Small intestine (tissue), 7 donors: ENCODE measurements at regions not wholly inside any gene's neighbourhood (a gene's known extent, or its start where the extent isn't known, plus 50 kb on each side); places are given as distances from the start of the nearest gene placed in this dataset.
A peak's percentile ranks its signal among the peaks of the same experiment; 100 is the strongest.
"Not testable (repeated sequence)": the region's sequence is repeated elsewhere in the genome, so short reads cannot be mapped to it uniquely, and the experiment has no call there.

Experiments used
- DNase-seq, 2 donors: peaks; one replicate each; pipeline versions ENCODE4 v3.0.0 to v3.0.0-alpha.2; 2013
- FAIRE-seq: peaks from 2 replicates; lab custom pipeline; 2012; peaks lifted over from hg19 to GRCh38; lab: Jason Lieb, UNC
- H3K27ac ChIP-seq, 3 donors: one replicate each; pipeline ENCODE4 v1.5.1; 2013; ENCODE audit warnings: low read length in 2 of 3, mild to moderate bottlenecking in 2 of 3, control low read depth in 1 of 3, inconsistent platforms in 1 of 3, low read depth in 1 of 3, moderate library complexity in 1 of 3
- H3K27me3 ChIP-seq, 3 donors: one replicate each; pipeline ENCODE4 v1.6.1; 2013; ENCODE audit warnings: low read length in 3 of 3, inconsistent platforms in 1 of 3; ENCODE audit not compliant: control insufficient read depth in 3 of 3, insufficient read depth in 3 of 3
- H3K36me3 ChIP-seq, 3 donors: one replicate each; pipeline ENCODE4 v1.6.1; 2013; ENCODE audit warnings: low read length in 3 of 3, inconsistent platforms in 1 of 3, low read depth in 1 of 3, mild to moderate bottlenecking in 1 of 3, moderate library complexity in 1 of 3; ENCODE audit not compliant: control insufficient read depth in 3 of 3, insufficient read depth in 2 of 3
- H3K4me1 ChIP-seq, 3 donors: one replicate each; pipeline ENCODE4 v1.6.1; 2013; ENCODE audit warnings: low read length in 2 of 3, inconsistent platforms in 1 of 3, low read depth in 1 of 3, mild to moderate bottlenecking in 1 of 3, moderate library complexity in 1 of 3; ENCODE audit not compliant: control insufficient read depth in 3 of 3, insufficient read depth in 2 of 3
- H3K4me3 ChIP-seq, 3 donors: one replicate each; pipeline ENCODE4 v1.5.1; 2013; ENCODE audit warnings: low read length in 3 of 3, control low read depth in 1 of 3, inconsistent platforms in 1 of 3, low read depth in 1 of 3, mild to moderate bottlenecking in 1 of 3, moderate library complexity in 1 of 3
- H3K9me3 ChIP-seq, 2 donors: one replicate each; pipeline ENCODE4 v1.6.1; 2013; ENCODE audit warnings: low read depth in 1 of 2, low read length in 1 of 2; ENCODE audit not compliant: control insufficient read depth in 2 of 2, insufficient read depth in 1 of 2
- WGBS, 3 donors: extraction: QIAGEN DNeasy Blood & Tissue Kit; methylation state at CpG; one replicate each; pipeline ENCODE4 v1.1.7; 2013; 5-methylcytosine and 5-hydroxymethylcytosine counted together
- donor health status: healthy with polysubstance abuse.
- donor health status: control.
- donor health status: control.
- donor health status: Bipolar disorder and iron deficiency.
- donor health status: healthy.

DNA sequence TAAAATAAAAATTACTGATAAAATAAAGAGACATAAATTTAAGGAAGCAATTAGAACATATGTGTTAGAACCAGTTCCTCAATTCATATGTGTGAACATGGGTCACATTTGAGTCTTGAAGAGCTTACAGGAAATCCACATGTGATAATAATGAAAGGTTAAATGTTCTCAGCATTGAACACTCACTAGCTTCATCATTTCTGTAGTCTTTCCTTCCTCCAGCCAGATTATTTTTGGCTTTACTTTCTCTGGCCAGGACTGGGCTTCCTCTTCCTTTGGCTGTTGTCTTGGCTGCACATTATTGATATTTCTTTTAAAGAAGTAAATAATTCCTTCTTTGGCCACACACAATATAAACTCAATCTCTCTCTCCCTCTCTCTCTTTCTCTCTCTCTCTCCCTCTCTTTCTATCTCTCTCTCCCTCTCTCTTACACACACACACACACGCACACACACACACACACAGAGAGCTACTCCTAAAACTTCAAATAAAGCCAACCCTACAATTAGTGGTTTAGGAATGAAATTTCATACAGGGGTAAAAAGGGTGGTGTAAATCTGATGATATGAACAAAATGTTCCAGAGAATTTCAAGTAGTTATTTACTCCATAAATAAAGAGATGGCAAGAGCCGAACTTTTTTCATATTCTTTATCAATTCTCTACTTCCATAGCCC lies 171.2 kb downstream of the REEP3 start:
- WGBS, 3 donors, result 54 to 73% (median 73%) methylated on average over 2 of the region's 2 CpGs
- H3K27ac ChIP-seq, result no peak overlapping the region
- FAIRE-seq (no peak), DNase-seq (no peak)
- H3K4me3 ChIP-seq, result no peak overlapping the region
- H3K4me1 ChIP-seq, result no peaks in the 10 kb centered on the region
- peaks cover 0 to 9% of the 10 kb centered on the region in 2 donors for H3K9me3 ChIP-seq
- no peaks in the 10 kb centered on the region for H3K27me3 ChIP-seq
- no peaks in the 10 kb centered on the region for H3K36me3 ChIP-seq

DNA sequence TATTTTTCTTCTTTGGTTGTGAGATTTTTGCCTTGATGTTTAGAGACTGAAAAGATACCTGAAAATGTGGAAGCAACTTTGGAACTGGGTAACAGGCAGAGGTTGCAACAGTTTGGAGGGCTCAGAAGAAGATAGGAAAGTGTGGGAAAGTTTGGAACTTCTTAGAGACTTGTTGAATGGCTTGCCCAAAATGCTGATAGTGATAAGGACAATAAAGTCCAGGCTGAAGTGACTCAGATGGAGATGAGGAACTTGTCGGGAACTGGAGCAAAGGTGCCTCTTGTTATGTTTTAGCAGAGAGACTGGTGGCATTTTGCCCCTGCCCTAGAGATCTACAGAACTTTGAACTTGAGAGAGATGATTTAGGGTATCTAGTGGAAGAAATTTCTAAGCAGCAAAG lies 171.8 kb downstream of the REEP3 start:
- WGBS, 3 donors, result 7 to 52% (median 33%) methylated on average over 1 of the region's 1 CpG
- not testable (repeated sequence) for FAIRE-seq
- peak overlapping the region in 1 of 3 donors; percentile 38 for H3K27ac ChIP-seq

DNA sequence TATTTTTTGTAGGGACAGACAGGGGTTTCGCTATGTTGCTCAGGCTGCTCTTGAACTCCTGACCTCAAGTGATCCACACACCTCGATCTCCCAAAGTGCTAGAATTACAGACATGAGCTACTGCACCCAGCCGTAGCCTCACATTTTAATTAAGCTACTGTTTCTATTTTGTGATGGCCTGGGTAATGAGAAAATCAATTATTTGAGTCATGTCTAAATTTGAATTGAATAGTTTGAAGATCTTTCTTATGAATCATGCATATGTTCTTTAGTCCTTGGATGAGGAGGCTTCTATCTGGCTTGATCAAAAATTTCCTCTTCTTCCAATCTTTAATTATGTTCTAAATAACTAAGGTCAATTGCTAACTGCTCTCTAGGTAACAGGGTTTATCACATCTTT lies 175.0 kb downstream of the REEP3 start:
- DNase-seq (no peak), FAIRE-seq (no peak)
- no peak overlapping the region for H3K4me3 ChIP-seq
- H3K9me3 ChIP-seq, result peaks cover 0 to 9% of the 10 kb centered on the region in 2 donors
- no peak overlapping the region for H3K27ac ChIP-seq
- no peaks in the 10 kb centered on the region for H3K4me1 ChIP-seq
- WGBS, 3 donors, result 91 to 94% (median 93%) methylated on average over 3 of the region's 3 CpGs
- no peaks in the 10 kb centered on the region for H3K36me3 ChIP-seq
- no peaks in the 10 kb centered on the region for H3K27me3 ChIP-seq

More for the DNA sequence above, 171.8 kb downstream of the REEP3 start:
- H3K36me3 ChIP-seq, H3K27me3 ChIP-seq, H3K9me3 ChIP-seq, H3K4me1 ChIP-seq, H3K4me3 ChIP-seq: not testable (repeated sequence)
- DNase-seq, result peak in 1 of 2 donors; percentile 70

DNA sequence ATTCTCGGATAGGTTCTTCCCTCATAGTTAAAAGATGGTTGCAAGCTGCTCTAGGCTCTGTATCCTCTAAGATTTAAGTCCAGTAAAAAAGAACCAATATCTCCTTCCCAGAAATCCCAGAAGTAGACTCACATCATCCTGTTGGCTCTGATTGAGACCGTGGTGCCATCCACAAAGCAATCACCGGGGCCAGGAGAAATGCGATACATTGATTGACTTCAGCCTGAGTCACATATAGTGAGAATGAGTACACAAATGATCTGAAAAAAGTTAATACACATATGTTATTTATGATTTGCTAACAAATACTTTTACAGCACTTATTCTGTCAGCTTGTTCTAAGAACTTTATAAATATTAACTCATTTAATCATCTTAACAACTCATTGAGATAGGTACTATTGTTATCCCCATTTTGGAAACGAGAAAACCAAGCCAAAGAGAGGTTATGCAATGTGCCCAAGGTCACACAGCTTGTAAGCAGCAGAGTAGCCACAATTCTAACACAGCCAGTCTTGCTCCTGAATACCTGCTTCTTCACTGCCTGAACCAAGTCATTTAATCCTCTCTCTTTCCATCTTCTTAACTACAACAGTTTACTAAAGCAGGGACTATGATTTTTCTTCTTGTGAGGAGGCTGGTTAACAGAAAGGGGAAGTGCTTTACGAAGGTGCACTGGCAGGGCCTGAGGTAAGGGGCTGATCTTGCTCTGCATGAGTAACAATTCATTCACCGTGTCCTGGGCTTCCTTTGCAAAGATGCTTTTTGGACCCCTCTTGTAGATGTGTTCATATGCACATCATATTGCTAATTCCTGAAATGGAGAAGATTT lies 177.0 kb downstream of the REEP3 start:
- Histone ChIP-seq H3K36me3 (no peaks in the 10 kb centered on the region), H3K4me3 (no peak overlapping the region), H3K4me1 (peaks cover 1 to 9% (median 7%) of the 10 kb centered on the region in 3 donors), H3K27ac (no peak overlapping the region), H3K27me3 (no peaks in the 10 kb centered on the region), H3K9me3 (peaks cover 0 to 9% of the 10 kb centered on the region in 2 donors)
- DNase-seq, result no peak
- 70 to 81% (median 74%) methylated on average over 7 of the region's 7 CpGs for WGBS, 3 donors
- FAIRE-seq, result no peak

DNA sequence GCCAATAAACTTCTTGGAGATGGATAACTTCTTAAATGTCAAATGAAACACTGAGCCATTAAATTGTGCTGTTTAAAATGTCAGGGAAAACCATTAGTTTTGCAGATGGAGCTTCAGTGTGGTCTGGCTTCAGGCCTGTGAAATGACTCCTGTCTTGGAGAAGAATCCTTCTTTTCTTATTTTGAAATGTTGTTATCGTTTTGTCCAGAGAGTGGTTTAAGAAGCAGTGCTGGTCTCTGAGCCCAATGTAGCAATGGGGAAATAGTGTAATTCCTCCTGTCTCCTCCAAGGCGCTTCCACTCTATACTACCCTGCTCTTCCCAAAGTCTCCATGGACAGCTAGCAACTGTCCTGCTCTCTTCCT lies 177.6 kb downstream of the REEP3 start:
- no peaks in the 10 kb centered on the region for H3K36me3 ChIP-seq
- 80 to 97% (median 91%) methylated on average over 2 of the region's 2 CpGs for WGBS, 3 donors
- no peak for FAIRE-seq

DNA sequence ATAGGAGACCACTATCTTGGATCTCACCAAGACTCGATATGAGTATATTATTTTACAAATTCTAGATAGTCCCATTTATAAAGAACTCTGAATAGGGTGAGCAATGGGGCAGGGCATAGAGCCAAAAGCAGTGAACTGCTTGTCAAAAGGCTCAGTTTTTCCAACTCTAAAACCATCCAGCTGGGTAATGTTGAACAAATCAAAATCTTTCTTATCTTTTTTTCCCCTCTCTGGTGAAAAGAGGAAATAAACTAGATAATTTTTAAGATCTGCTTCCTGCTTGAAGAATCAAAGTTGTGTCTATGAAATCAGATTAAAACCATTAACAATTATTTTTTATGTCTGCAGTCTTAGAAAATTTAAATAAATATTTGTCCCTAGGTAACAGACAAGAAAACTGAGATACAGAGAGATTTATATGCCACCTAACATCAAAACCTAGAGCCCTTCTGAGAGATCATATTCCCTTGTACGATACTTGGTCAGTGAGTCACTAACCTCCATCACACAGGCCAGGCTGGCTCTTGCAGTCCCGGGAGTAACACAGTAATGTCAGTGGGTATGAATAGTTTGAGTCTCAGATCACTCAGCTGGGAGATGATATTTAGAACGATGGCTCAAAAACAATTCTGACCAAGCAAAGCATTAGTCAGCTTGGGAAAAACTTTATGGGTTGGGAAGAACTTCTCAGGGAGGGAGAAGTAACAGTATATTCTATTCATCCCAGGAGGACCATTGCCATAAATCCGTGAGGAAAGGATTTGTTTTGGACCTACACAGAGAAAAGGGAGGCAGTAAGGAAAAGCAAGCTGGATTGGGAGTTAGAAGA lies 178.8 kb downstream of the REEP3 start:
- FAIRE-seq (no peak), DNase-seq (no peak)
- H3K9me3 ChIP-seq, result no peaks in the 10 kb centered on the region
- no peak overlapping the region for H3K4me3 ChIP-seq
- WGBS, 3 donors, result 36 to 42% (median 36%) methylated on average over 5 of the region's 5 CpGs
- H3K4me1 ChIP-seq, result peaks cover 1 to 12% (median 7%) of the 10 kb centered on the region in 3 donors
- H3K27me3 ChIP-seq, result no peaks in the 10 kb centered on the region
- H3K36me3 ChIP-seq, result no peaks in the 10 kb centered on the region
- peak overlapping the region in 1 of 3 donors; percentile 90 for H3K27ac ChIP-seq

More for the DNA sequence above, 177.6 kb downstream of the REEP3 start:
- Histone ChIP-seq H3K27me3 (no peaks in the 10 kb centered on the region), H3K4me3 (no peak overlapping the region), H3K27ac (peak overlapping the region in 1 of 3 donors; percentile 28), H3K4me1 (peaks cover 1 to 11% (median 7%) of the 10 kb centered on the region in 3 donors), H3K9me3 (peaks cover 0 to 5% of the 10 kb centered on the region in 2 donors)
- DNase-seq, result no peak

DNA sequence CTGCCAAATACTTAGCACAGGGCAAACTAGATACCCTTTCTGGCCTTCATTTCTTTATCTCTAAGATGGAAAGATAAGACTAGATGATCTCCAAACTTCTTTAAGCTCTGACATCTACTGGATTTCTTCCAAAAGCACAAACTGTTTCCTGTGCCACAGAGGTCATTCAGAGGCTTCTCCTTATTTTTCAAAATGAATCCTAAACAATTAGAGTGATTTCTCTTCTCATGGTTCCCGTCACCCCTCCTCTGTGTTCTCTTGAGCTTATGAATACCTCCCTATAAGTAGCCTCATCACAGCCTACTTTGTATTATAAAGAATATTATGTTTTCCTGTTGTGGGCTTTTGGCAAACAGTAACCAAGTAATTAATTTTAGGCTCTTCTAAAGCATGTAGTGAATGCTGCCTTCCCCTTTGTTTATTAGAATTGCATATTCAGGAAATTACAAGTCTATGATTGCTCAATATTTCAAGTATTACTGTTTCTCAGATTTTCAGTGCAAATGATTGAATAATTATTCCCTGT lies 179.5 kb downstream of the REEP3 start:
- FAIRE-seq (no peak), DNase-seq (no peak)
- WGBS, 3 donors, result 58 to 87% (median 71%) methylated on average over 1 of the region's 1 CpG
- H3K9me3 ChIP-seq, result no peaks in the 10 kb centered on the region
- no peaks in the 10 kb centered on the region for H3K36me3 ChIP-seq
- H3K4me3 ChIP-seq, result no peak overlapping the region
- peak overlapping the region in 1 of 3 donors; percentile 90 for H3K27ac ChIP-seq
- H3K27me3 ChIP-seq, result no peaks in the 10 kb centered on the region
- H3K4me1 ChIP-seq, result peaks cover 1 to 12% (median 7%) of the 10 kb centered on the region in 3 donors

DNA sequence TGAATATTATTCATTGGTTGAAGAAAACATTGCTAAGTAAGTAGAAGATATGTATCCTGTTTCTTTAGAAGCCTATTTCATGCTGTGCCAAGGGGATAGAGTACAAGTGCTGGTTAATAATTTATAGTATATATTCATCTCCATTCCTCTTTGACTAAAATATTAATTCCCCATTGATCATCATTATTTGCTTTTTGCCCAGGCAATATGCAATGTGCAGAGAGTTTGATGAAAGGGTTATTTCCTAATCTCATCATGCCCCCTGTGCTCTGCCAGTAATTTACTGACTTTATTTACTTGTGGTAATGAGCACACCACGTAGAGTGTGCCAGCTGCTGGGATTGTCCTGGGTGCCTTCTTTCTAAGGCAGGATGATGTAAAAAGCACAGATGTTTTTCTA lies 180.9 kb downstream of the REEP3 start:
- no peak for FAIRE-seq
- peak; percentile 24 to 64 for DNase-seq
- no peaks in the 10 kb centered on the region for H3K36me3 ChIP-seq
- peak overlapping the region in 1 of 3 donors; percentile 56 for H3K27ac ChIP-seq
- WGBS, 3 donors, result 11 to 46% (median 13%) methylated on average over 1 of the region's 1 CpG
- H3K4me1 ChIP-seq, result peaks cover 1 to 12% (median 10%) of the 10 kb centered on the region in 3 donors
- no peaks in the 10 kb centered on the region for H3K9me3 ChIP-seq
- no peak overlapping the region for H3K4me3 ChIP-seq
- no peaks in the 10 kb centered on the region for H3K27me3 ChIP-seq
